ENCODE measurements at regions not wholly inside any gene's neighbourhood (a gene's known extent, or its start where the extent isn't known, plus 50 kb on each side); places are given as distances from the start of the nearest gene placed in this dataset.

DNA sequence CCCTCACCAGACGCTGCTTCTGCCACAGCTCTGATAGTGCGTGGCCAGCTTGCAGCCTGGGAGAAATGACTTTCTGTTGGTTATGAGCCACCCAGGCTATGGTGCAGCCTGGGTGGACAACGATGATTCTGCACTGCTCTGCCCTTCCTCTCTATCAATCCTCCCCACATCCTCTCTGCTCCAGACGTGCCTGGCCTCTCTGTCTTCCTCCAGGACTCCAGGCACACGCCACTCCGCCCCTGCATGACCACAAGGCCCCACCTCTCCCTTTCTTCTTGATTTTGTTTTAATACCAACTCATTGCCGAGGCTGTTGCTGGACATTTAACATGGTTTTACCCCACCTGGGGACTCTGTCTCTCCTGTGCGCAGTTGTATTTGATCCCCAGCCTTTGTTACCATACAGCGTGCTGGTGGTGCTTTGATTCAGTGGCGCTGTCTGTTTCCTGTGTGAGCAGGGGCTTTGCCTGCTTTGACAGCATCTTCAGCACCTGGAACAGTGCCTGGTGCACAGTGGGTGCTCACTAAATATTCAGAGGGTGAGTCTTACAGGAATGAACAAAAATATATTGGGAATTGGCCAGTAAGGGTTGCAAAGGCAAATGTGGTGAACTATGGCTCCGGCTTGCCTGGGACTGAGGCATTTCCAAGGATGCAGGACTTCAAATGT is 280.9 kb downstream of the CDH26 start:
- no peak overlapping the region for H2AFZ ChIP-seq (ENCODE audit: low read length)
- H3K79me2 ChIP-seq (ENCODE audit: control insufficient read depth in 1 of 2, insufficient read depth in 2 of 2, low read length in 2 of 2): no peaks in the 10 kb centered on the region
- no peak overlapping the region for H3K4ac ChIP-seq (replicated peaks; ENCODE audit: insufficient read length, low read depth, low read length)
- 0 out of 2 replicates have a peak overlapping the region, but pooled peaks have one; percentile 33 for H2BK15ac ChIP-seq (ENCODE audit: low read length)
- no peaks in the 10 kb centered on the region for H3K79me1 ChIP-seq (ENCODE audit: low read depth, low read length)
- no peak overlapping the region for H3K9ac ChIP-seq (replicated peaks in 1 of 4; ENCODE audit: extremely low read depth in 1 of 4, low read depth in 3 of 4, low read length in 3 of 4)
- H2BK120ac ChIP-seq (replicated peaks; ENCODE audit: low read depth, low read length): no peak overlapping the region
- no peaks in the 10 kb centered on the region for H3K4me1 ChIP-seq (replicated peaks in 1 of 4; ENCODE audit: control insufficient read depth in 3 of 4, insufficient read depth in 4 of 4, low read length in 3 of 4)
- FAIRE-seq (no peak), DNase-seq (ENCODE audit: low read depth in 1 of 2, low spot score in 2 of 2) (no peak)
- peaks cover 0 to 4% of the 10 kb centered on the region in 2 experiments; a peak in 1 of 4 replicates for H3K9me3 ChIP-seq (ENCODE audit: insufficient read depth in 2 of 2, low read depth in 1 of 2, low read length in 1 of 2)
- no peak overlapping the region for H2BK12ac ChIP-seq (ENCODE audit: low read depth, low read length)
- H2BK5ac ChIP-seq (ENCODE audit: low read depth, low read length): no peak overlapping the region
- no peak overlapping the region for H4K8ac ChIP-seq (ENCODE audit: extremely low read depth, insufficient read depth, low read length)
- no peak overlapping the region for H3K23ac ChIP-seq (ENCODE audit: insufficient read length)
- CTCF ChIA-PET (ENCODE audit: partially characterized antibody): no interaction called here
- no peak overlapping the region for H3K56ac ChIP-seq (replicated peaks; ENCODE audit: insufficient read length, low read depth, low read length)
- no peak overlapping the region for H3K14ac ChIP-seq (ENCODE audit: insufficient read length)
- POLR2A ChIA-PET (ENCODE audit: partially characterized antibody): no interaction called here
- H3K27ac ChIP-seq (ENCODE audit: low read depth, low read length): no peak overlapping the region
- H3K23me2 ChIP-seq (ENCODE audit: low read depth, low read length): no peaks in the 10 kb centered on the region
- no peak overlapping the region for H4K91ac ChIP-seq (replicated peaks; ENCODE audit: insufficient read length, low read length)
- no peaks in the 10 kb centered on the region for H4K20me1 ChIP-seq (replicated peaks in 1 of 2; ENCODE audit: control insufficient read depth in 1 of 2, insufficient read depth in 2 of 2, low read length in 2 of 2)
- no peak overlapping the region for H2BK20ac ChIP-seq (ENCODE audit: low read length)
- no peak overlapping the region for H3K4me2 ChIP-seq (ENCODE audit: insufficient read depth in 1 of 2, low read depth in 2 of 2, low read length in 2 of 2)
- H3K36me3 ChIP-seq (ENCODE audit: control insufficient read depth in 2 of 4, insufficient read depth in 4 of 4, low read length in 3 of 4): no peaks in the 10 kb centered on the region
- WGBS, 2 experiments (ENCODE audit: extremely low coverage in 1 of 2, insufficient coverage in 1 of 2, insufficient read length in 1 of 2, insufficient replicate concordance in 2 of 2, low coverage in 1 of 2, low lambda C conversion rate in 2 of 2, missing lambda C conversion rate in 1 of 2): 91% methylated on average over 11 of the region's 11 CpGs; no CpG with 5 or more reads in 1 of the 2 experiments
- H4K5ac ChIP-seq (ENCODE audit: insufficient read length, low read depth, low read length): no peak overlapping the region
- H3K18ac ChIP-seq (ENCODE audit: extremely low read depth, low read length): no peak overlapping the region
- no peaks in the 10 kb centered on the region; a peak in 3 of 7 replicates for H3K27me3 ChIP-seq (replicated peaks in 1 of 4; ENCODE audit: control insufficient read depth in 3 of 4, extremely low read depth in 1 of 4, insufficient read depth in 3 of 4, low read length in 3 of 4)
- no peak overlapping the region for H3K4me3 ChIP-seq (ENCODE audit: extremely low read depth in 1 of 4, insufficient read depth in 2 of 4, low read depth in 3 of 4, low read length in 4 of 4)
- no peak overlapping the region for H2AK5ac ChIP-seq (ENCODE audit: low read depth, low read length)
- TF ChIP-seq CTBP2 (IDR thresholded peaks at IDR 0.05; ENCODE audit: borderline replicate concordance, insufficient read depth, insufficient read length, low read length) (no peak), PHF8 (conservative IDR thresholded peaks at IDR 0.05; ENCODE audit: low read depth, low read length) (no peak)

Measured in H1 (cell line).